ENCODE measurements at regions not wholly inside any gene's neighbourhood (a gene's known extent, or its start where the extent isn't known, plus 50 kb on each side); places are given as distances from the start of the nearest gene placed in this dataset.

GRCh38 chr1:148293651-148294050 lies 141.6 kb upstream of the NBPF11 start:
- ChIA-PET CTCF (no interaction called here), POLR2A (no interaction called here)
- peaks cover 10% of the 10 kb centered on the region; the same call in 1 of the 2 replicates for H3K27me3 ChIP-seq (ENCODE audit: insufficient read depth)
- H3K4me1 ChIP-seq (ENCODE audit: control insufficient read depth in 1 of 2, insufficient read depth in 2 of 2, low read depth in 1 of 2, low read length in 1 of 2), result no peaks in the 10 kb centered on the region
- no peak overlapping the region for H3K4me3 ChIP-seq (ENCODE audit: low read depth in 2 of 2, low read length in 1 of 2)
- no peak overlapping the region for H3K27ac ChIP-seq (ENCODE audit: low read depth in 2 of 2, low read length in 1 of 2)
- no peak overlapping the region for H3K9ac ChIP-seq
- H3K79me2 ChIP-seq (ENCODE audit: insufficient read depth), result no peaks in the 10 kb centered on the region
- H3K9me2 ChIP-seq, result no peaks in the 10 kb centered on the region
- H4K20me1 ChIP-seq (ENCODE audit: insufficient read depth), result no peaks in the 10 kb centered on the region
- DNase-seq, result no peak
- 10% methylated on average over 6 of the region's 6 CpGs for WGBS (ENCODE audit: low lambda C conversion rate)
- no peaks in the 10 kb centered on the region for H3K36me3 ChIP-seq (replicated peaks in 1 of 2; ENCODE audit: control insufficient read depth in 1 of 2, insufficient read depth in 2 of 2, low read length in 1 of 2)
- no peaks in the 10 kb centered on the region for H3K9me3 ChIP-seq
- no peak overlapping the region for H3K4me2 ChIP-seq
- H3F3A ChIP-seq (replicated peaks; ENCODE audit: insufficient read depth), result no peaks in the 10 kb centered on the region
- no peak overlapping the region for H2AFZ ChIP-seq (ENCODE audit: low read depth)
- no peak for TF ChIP-seq FOSL2 (IDR thresholded peaks at IDR 0.05; ENCODE audit: borderline replicate concordance, low read depth)
- TF ChIP-seq, protein P1, sequence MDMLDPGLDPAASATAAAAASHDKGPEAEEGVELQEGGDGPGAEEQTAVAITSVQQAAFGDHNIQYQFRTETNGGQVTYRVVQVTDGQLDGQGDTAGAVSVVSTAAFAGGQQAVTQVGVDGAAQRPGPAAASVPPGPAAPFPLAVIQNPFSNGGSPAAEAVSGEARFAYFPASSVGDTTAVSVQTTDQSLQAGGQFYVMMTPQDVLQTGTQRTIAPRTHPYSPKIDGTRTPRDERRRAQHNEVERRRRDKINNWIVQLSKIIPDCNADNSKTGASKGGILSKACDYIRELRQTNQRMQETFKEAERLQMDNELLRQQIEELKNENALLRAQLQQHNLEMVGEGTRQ (IDR thresholded peaks at IDR 0.05; ENCODE audit: borderline replicate concordance, low read depth, low read length), result no peak

DNA sequence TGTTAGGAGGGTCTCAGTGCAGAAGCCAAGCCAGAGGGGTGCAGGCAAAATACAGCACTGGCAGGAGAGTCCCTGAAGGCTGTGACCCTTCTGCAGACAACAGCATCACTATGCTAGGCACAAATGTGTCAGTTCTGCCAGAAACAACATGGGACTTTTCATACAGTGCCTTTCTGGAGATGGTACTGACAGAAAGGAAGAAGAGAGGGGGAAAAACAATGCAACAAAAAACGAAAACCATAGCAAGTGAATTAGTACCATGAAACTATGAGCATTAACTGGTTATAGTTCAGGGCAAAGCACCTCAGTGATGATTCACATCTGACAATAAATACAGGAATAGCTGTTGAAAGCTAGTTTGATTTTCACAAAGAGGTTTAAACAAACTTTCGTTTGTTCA lies 140.8 kb upstream of the NBPF11 start:
- Histone ChIP-seq H3K9me3 (no peaks in the 10 kb centered on the region), H4K20me1 (ENCODE audit: insufficient read depth) (no peaks in the 10 kb centered on the region), H3K27me3 (ENCODE audit: insufficient read depth) (peaks cover 17% of the 10 kb centered on the region; the same call in 1 of the 2 replicates), H3K9me2 (no peaks in the 10 kb centered on the region), H3K4me3 (ENCODE audit: low read depth in 2 of 2, low read length in 1 of 2) (no peak overlapping the region), H3K79me2 (ENCODE audit: insufficient read depth) (no peaks in the 10 kb centered on the region), H3K4me2 (no peak overlapping the region), H2AFZ (ENCODE audit: low read depth) (no peak overlapping the region), H3K9ac (no peak overlapping the region), H3K36me3 (replicated peaks in 1 of 2; ENCODE audit: control insufficient read depth in 1 of 2, insufficient read depth in 2 of 2, low read length in 1 of 2) (no peaks in the 10 kb centered on the region), H3F3A (replicated peaks; ENCODE audit: insufficient read depth) (no peaks in the 10 kb centered on the region), H3K27ac (ENCODE audit: low read depth in 2 of 2, low read length in 1 of 2) (no peak overlapping the region), H3K4me1 (ENCODE audit: control insufficient read depth in 1 of 2, insufficient read depth in 2 of 2, low read depth in 1 of 2, low read length in 1 of 2) (no peaks in the 10 kb centered on the region)
- no peak for TF ChIP-seq FOSL2 (IDR thresholded peaks at IDR 0.05; ENCODE audit: borderline replicate concordance, low read depth)
- no peak for TF ChIP-seq RFX5 (IDR thresholded peaks at IDR 0.05; ENCODE audit: low read length)
- TF ChIP-seq NFIC (IDR thresholded peaks at IDR 0.05; ENCODE audit: borderline replicate concordance), result no peak
- no peak for TF ChIP-seq RAD21 (IDR thresholded peaks at IDR 0.05; ENCODE audit: low read length)
- TF ChIP-seq SMC3 (IDR thresholded peaks at IDR 0.05; ENCODE audit: low read depth, low read length), result no peak
- no peak for TF ChIP-seq EP300 (IDR thresholded peaks at IDR 0.05; ENCODE audit: borderline replicate concordance in 1 of 2, low read depth in 1 of 2, low read length in 1 of 2)
- WGBS (ENCODE audit: low lambda C conversion rate), result 4% methylated on average over 2 of the region's 2 CpGs
- ChIA-PET POLR2A (no interaction called here), CTCF (no interaction called here)
- no peak for DNase-seq

GRCh38 chr1:148290881-148291280 lies 138.8 kb upstream of the NBPF11 start:
- CTCF ChIA-PET, result no interaction called here
- POLR2A ChIA-PET, result no interaction called here
- Histone ChIP-seq H3K9ac (no peak overlapping the region), H3K27ac (ENCODE audit: low read depth in 2 of 2, low read length in 1 of 2) (no peak overlapping the region), H3K9me3 (no peaks in the 10 kb centered on the region), H3K4me1 (ENCODE audit: control insufficient read depth in 1 of 2, insufficient read depth in 2 of 2, low read depth in 1 of 2, low read length in 1 of 2) (no peaks in the 10 kb centered on the region), H3K9me2 (no peaks in the 10 kb centered on the region), H3F3A (replicated peaks; ENCODE audit: insufficient read depth) (no peaks in the 10 kb centered on the region), H2AFZ (ENCODE audit: low read depth) (no peak overlapping the region), H4K20me1 (ENCODE audit: insufficient read depth) (no peaks in the 10 kb centered on the region), H3K4me3 (ENCODE audit: low read depth in 2 of 2, low read length in 1 of 2) (no peak overlapping the region), H3K36me3 (replicated peaks in 1 of 2; ENCODE audit: control insufficient read depth in 1 of 2, insufficient read depth in 2 of 2, low read length in 1 of 2) (no peaks in the 10 kb centered on the region), H3K79me2 (ENCODE audit: insufficient read depth) (no peaks in the 10 kb centered on the region), H3K4me2 (no peak overlapping the region), H3K27me3 (ENCODE audit: insufficient read depth) (peaks cover 23% of the 10 kb centered on the region; the same call in 1 of the 2 replicates)
- DNase-seq, result no peak
- TF ChIP-seq MXI1 (IDR thresholded peaks at IDR 0.05; ENCODE audit: low read depth, low read length) (no peak), FOSL2 (IDR thresholded peaks at IDR 0.05; ENCODE audit: borderline replicate concordance, low read depth) (no peak), TEAD4 (IDR thresholded peaks at IDR 0.05; ENCODE audit: borderline replicate concordance, insufficient read depth) (no peak), CTCF (IDR thresholded peaks at IDR 0.05) (no peak), IRF3 (IDR thresholded peaks at IDR 0.05; ENCODE audit: low read depth, low read length) (no peak), YY1 (IDR thresholded peaks at IDR 0.05; ENCODE audit: low read depth) (no peak)
- TF ChIP-seq, protein P2, sequence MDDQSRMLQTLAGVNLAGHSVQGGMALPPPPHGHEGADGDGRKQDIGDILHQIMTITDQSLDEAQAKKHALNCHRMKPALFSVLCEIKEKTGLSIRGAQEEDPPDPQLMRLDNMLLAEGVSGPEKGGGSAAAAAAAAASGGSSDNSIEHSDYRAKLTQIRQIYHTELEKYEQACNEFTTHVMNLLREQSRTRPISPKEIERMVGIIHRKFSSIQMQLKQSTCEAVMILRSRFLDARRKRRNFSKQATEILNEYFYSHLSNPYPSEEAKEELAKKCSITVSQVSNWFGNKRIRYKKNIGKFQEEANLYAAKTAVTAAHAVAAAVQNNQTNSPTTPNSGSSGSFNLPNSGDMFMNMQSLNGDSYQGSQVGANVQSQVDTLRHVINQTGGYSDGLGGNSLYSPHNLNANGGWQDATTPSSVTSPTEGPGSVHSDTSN (IDR thresholded peaks at IDR 0.05), result no peak

Measured in SK-N-SH (cell line).